ENCODE measurements at regions not wholly inside any gene's neighbourhood (a gene's known extent, or its start where the extent isn't known, plus 50 kb on each side); places are given as distances from the start of the nearest gene placed in this dataset.

- no peaks in the 10 kb centered on the region for H3K4me1 Mint-ChIP-seq (ENCODE audit: low read depth)
- no peaks in the 10 kb centered on the region for H3K36me3 Mint-ChIP-seq (ENCODE audit: low read depth)
- H3K9me3 Mint-ChIP-seq: no peaks in the 10 kb centered on the region
- no peak overlapping the region for H3K27ac Mint-ChIP-seq
- ChIA-PET CTCF (no interaction called here), POLR2A (no interaction called here)
- intact Hi-C loops (cut with micrococcal nuclease): no loop called here
- ATAC-seq (no peak), DNase-seq (no peak)
- TF ChIP-seq, protein P1, sequence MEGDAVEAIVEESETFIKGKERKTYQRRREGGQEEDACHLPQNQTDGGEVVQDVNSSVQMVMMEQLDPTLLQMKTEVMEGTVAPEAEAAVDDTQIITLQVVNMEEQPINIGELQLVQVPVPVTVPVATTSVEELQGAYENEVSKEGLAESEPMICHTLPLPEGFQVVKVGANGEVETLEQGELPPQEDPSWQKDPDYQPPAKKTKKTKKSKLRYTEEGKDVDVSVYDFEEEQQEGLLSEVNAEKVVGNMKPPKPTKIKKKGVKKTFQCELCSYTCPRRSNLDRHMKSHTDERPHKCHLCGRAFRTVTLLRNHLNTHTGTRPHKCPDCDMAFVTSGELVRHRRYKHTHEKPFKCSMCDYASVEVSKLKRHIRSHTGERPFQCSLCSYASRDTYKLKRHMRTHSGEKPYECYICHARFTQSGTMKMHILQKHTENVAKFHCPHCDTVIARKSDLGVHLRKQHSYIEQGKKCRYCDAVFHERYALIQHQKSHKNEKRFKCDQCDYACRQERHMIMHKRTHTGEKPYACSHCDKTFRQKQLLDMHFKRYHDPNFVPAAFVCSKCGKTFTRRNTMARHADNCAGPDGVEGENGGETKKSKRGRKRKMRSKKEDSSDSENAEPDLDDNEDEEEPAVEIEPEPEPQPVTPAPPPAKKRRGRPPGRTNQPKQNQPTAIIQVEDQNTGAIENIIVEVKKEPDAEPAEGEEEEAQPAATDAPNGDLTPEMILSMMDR (IDR thresholded peaks at IDR 0.05): no peak
- no peak overlapping the region for H3K4me3 Mint-ChIP-seq
- no peaks in the 10 kb centered on the region for H3K27me3 Mint-ChIP-seq
Observed at GRCh38 chr7:15764010-15764409, 77.5 kb upstream of the MEOX2 start.

GRCh38 chr7:15757041-15758000, 70.8 kb upstream of the MEOX2 start:
- DNase-seq: no peak
- no peak overlapping the region for H3K4me3 Mint-ChIP-seq
- ChIA-PET POLR2A (no interaction called here), CTCF (no interaction called here)
- no peak overlapping the region for H3K27ac Mint-ChIP-seq
- TF ChIP-seq, protein P1 (IDR thresholded peaks at IDR 0.05): no peak
- no peaks in the 10 kb centered on the region for H3K27me3 Mint-ChIP-seq
- intact Hi-C loops (cut with micrococcal nuclease): no loop called here
- no peaks in the 10 kb centered on the region for H3K9me3 Mint-ChIP-seq
- H3K4me1 Mint-ChIP-seq (ENCODE audit: low read depth): no peaks in the 10 kb centered on the region
- no peaks in the 10 kb centered on the region for H3K36me3 Mint-ChIP-seq (ENCODE audit: low read depth)
- ATAC-seq: no peak

- Mint-ChIP-seq H3K9me3 (no peaks in the 10 kb centered on the region), H3K4me3 (no peak overlapping the region), H3K36me3 (ENCODE audit: low read depth) (no peaks in the 10 kb centered on the region), H3K4me1 (ENCODE audit: low read depth) (no peaks in the 10 kb centered on the region), H3K27me3 (no peaks in the 10 kb centered on the region), H3K27ac (no peak overlapping the region)
- ChIA-PET CTCF (no interaction called here), POLR2A (no interaction called here)
- DNase-seq: no peak
- no peak for ATAC-seq
- intact Hi-C loops (cut with micrococcal nuclease): no loop called here
- TF ChIP-seq, protein P1 (IDR thresholded peaks at IDR 0.05): no peak
Observed at GRCh38 chr7:15755061-15755460, 68.6 kb upstream of the MEOX2 start.

DNA sequence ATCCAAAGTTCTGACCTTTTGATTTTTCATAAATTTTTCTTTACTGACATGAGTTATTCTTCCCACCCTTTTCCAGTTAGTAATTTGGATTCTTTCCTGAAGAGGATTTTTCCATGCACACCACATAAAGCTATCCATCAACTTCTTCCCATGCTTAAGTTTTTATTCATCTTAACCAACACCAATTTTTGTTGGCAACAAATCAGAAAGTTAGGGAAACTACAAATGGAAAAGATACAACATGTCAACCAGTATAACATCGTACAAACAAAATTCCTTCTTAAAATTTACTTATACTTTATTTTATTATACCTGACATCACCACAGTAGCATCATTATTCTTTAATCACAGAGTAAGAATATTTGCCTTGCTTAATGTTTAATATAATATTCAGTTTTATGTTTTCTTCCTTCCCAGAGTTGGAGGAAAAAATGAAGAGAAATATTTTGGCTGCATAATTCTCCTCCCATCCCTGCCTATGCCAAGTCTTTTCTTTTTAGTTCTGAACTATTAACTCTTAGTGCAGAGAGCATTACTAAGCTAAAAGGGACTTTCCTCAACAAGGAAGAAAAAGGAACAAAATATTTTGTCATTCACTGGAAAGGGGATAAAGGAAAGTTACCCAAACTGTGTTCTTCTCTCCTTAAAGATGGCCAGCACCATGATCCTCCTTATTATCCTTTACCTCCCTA, 67.5 kb upstream of the MEOX2 start:
- ATAC-seq: no peak
- DNase-seq: no peak
- no peak overlapping the region for H3K4me3 Mint-ChIP-seq
- H3K27me3 Mint-ChIP-seq: no peaks in the 10 kb centered on the region
- ChIA-PET POLR2A (no interaction called here), CTCF (no interaction called here)
- H3K36me3 Mint-ChIP-seq (ENCODE audit: low read depth): no peaks in the 10 kb centered on the region
- H3K9me3 Mint-ChIP-seq: no peaks in the 10 kb centered on the region
- TF ChIP-seq, protein P1 (IDR thresholded peaks at IDR 0.05): no peak
- intact Hi-C loops (cut with micrococcal nuclease): no loop called here
- H3K4me1 Mint-ChIP-seq (ENCODE audit: low read depth): no peaks in the 10 kb centered on the region
- H3K27ac Mint-ChIP-seq: no peak overlapping the region

DNA sequence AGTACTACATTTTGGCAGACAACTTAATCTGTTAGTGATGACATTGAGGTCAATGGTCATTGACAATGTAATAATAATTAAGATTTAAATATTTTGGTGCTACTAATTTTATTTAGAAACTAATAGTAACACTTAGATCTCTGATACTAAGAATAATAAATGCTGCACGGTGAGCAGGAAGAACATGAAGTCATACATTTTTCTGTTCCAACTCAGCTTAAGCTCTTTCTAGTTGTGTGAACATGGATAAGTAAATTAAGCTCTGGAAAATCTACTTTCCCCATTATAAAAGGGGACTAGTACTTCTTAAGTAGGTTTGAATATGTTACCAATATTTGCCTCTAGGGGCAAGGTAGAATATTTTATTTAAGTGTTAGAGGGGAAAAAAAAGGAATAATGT, 65.9 kb upstream of the MEOX2 start:
- DNase-seq (no peak), ATAC-seq (no peak)
- intact Hi-C loops (cut with micrococcal nuclease): no loop called here
- H3K27me3 Mint-ChIP-seq: no peaks in the 10 kb centered on the region
- H3K9me3 Mint-ChIP-seq: no peaks in the 10 kb centered on the region
- POLR2A ChIA-PET: no interaction called here
- H3K4me1 Mint-ChIP-seq (ENCODE audit: low read depth): no peaks in the 10 kb centered on the region
- no peak overlapping the region for H3K4me3 Mint-ChIP-seq
- H3K36me3 Mint-ChIP-seq (ENCODE audit: low read depth): no peaks in the 10 kb centered on the region
- no peak overlapping the region for H3K27ac Mint-ChIP-seq
- CTCF ChIA-PET: no interaction called here
- TF ChIP-seq, protein P1 (IDR thresholded peaks at IDR 0.05): no peak
